ENCODE measurements at regions not wholly inside any gene's neighbourhood (a gene's known extent, or its start where the extent isn't known, plus 50 kb on each side); places are given as distances from the start of the nearest gene placed in this dataset.

DNA sequence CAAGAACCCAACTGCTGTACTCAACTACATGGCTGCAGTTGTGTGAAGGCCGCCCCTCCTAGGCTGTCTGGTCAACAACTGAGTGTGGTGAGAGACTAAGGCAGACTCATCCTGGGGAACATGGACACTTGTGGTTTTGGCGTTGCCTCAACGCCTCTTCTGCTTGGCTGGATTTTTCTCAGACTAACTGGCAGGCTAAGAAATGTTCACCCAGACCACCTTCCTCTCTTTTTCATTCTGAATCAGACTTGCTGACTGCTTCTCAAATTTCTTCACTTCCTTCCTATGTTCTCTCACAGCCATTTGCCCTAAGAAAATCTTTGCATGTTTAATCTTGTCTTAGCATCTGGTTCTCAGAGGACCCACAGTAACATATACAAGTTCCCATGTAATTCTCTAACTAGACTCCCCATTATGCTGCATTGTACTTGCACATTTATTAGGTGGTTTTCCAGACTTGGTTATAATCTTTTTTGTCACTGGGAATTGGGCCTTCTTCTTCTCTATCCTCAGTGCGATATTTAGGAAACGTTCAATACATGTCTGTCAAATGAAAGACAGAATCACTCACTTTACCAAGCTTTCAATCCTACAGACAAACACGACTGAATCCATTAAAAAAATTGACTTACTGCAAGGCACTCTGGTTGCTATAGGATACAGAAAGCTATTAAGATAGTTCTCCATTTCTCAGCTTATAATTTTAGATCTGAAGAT, 327.6 kb downstream of the CCER1 start:
- 49% methylated on average over 6 of the region's 6 CpGs for WGBS (ENCODE audit: insufficient coverage, insufficient replicate concordance, low lambda C conversion rate, missing lambda C conversion rate)
- H2AFZ ChIP-seq (ENCODE audit: control insufficient read depth, low read depth, low read length), result no peak overlapping the region
- intact Hi-C loops (cut with micrococcal nuclease; ENCODE audit: unreplicated experiment) (no loop called here), in situ Hi-C loops (cut with MboI) (no loop called here)
- SMC1A ChIA-PET (ENCODE audit: uncharacterized antibody, unreplicated experiment), result no interaction called here
- no peak for DNase-seq (ENCODE audit: low read depth, low spot score)
- no peaks in the 10 kb centered on the region for H3K36me3 ChIP-seq (ENCODE audit: control insufficient read depth in 2 of 2, insufficient read depth in 2 of 2, low read length in 1 of 2)
- H3K4me2 ChIP-seq (ENCODE audit: control insufficient read depth, insufficient read depth), result no peak overlapping the region
- no TSS peak for BruUV-seq (replicated peaks)
- no peaks in the 10 kb centered on the region for H4K20me1 ChIP-seq (ENCODE audit: control insufficient read depth, insufficient read depth)
- H3K9ac ChIP-seq (ENCODE audit: control insufficient read depth, insufficient read depth, low read length), result no peak overlapping the region
- H3K79me2 ChIP-seq (ENCODE audit: control insufficient read depth, insufficient read depth, low read length), result no peaks in the 10 kb centered on the region
- POLR2A ChIA-PET, result no interaction called here
- peak; percentile 38 for FAIRE-seq
- RAD21 ChIA-PET (ENCODE audit: unreplicated experiment), result no interaction called here
- TF ChIP-seq, protein P1, sequence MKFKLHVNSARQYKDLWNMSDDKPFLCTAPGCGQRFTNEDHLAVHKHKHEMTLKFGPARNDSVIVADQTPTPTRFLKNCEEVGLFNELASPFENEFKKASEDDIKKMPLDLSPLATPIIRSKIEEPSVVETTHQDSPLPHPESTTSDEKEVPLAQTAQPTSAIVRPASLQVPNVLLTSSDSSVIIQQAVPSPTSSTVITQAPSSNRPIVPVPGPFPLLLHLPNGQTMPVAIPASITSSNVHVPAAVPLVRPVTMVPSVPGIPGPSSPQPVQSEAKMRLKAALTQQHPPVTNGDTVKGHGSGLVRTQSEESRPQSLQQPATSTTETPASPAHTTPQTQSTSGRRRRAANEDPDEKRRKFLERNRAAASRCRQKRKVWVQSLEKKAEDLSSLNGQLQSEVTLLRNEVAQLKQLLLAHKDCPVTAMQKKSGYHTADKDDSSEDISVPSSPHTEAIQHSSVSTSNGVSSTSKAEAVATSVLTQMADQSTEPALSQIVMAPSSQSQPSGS (IDR thresholded peaks at IDR 0.05; ENCODE audit: low read length), result peak; percentile 48; the same call in 1 of the 2 replicates
- peak; percentile 56 for TF ChIP-seq RUNX3 (IDR thresholded peaks at IDR 0.05; ENCODE audit: low read length)
- TF ChIP-seq FOXK2 (IDR thresholded peaks at IDR 0.05), result no peak
- TF ChIP-seq POLR2AphosphoS5 (IDR thresholded peaks at IDR 0.05; ENCODE audit: low read length), result no peak
- H3K27me3 ChIP-seq (replicated peaks in 1 of 2; ENCODE audit: control insufficient read depth in 2 of 2, insufficient read depth in 2 of 2, low read length in 1 of 2), result no peaks in the 10 kb centered on the region
- CTCF ChIA-PET, result no interaction called here
- no peak; the same call in 2 of the 3 replicates for ATAC-seq
- H3K27ac ChIP-seq (ENCODE audit: control insufficient read depth, insufficient read depth), result no peak overlapping the region
- H3K9me3 ChIP-seq (replicated peaks; ENCODE audit: control insufficient read depth, insufficient read depth, low read length), result no peaks in the 10 kb centered on the region
- no peaks in the 10 kb centered on the region for H3K4me1 ChIP-seq (ENCODE audit: control insufficient read depth, insufficient read depth, low read length)
- no peak overlapping the region for H3K4me3 ChIP-seq

DNA sequence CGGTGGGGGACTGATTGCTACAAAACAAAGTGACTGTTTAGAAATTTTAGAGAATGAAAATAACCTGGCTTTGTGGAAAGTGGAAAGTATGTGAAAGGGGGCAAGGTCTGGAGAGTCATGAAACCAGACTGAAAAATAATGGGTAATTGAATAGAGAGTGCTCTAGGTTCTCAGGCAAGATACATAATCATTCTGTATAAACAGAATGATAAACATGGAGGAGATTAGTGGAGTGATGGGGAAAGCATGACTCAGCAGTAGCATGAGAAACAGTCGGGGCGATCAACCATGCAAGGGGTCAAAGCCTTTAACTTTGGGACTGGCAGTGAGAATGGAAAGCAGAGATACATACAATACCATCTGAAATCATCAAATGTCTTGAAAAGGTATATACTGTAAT, 332.5 kb downstream of the CCER1 start:
- Histone ChIP-seq H3K9me3 (replicated peaks; ENCODE audit: control insufficient read depth, insufficient read depth, low read length) (no peaks in the 10 kb centered on the region), H3K79me2 (ENCODE audit: control insufficient read depth, insufficient read depth, low read length) (no peaks in the 10 kb centered on the region), H3K4me2 (ENCODE audit: control insufficient read depth, insufficient read depth) (no peak overlapping the region), H3K9ac (ENCODE audit: control insufficient read depth, insufficient read depth, low read length) (no peak overlapping the region), H4K20me1 (ENCODE audit: control insufficient read depth, insufficient read depth) (no peaks in the 10 kb centered on the region), H2AFZ (ENCODE audit: control insufficient read depth, low read depth, low read length) (no peak overlapping the region), H3K36me3 (ENCODE audit: control insufficient read depth in 2 of 2, insufficient read depth in 2 of 2, low read length in 1 of 2) (no peaks in the 10 kb centered on the region), H3K4me3 (no peak overlapping the region), H3K4me1 (ENCODE audit: control insufficient read depth, insufficient read depth, low read length) (no peaks in the 10 kb centered on the region), H3K27me3 (replicated peaks in 1 of 2; ENCODE audit: control insufficient read depth in 2 of 2, insufficient read depth in 2 of 2, low read length in 1 of 2) (no peaks in the 10 kb centered on the region), H3K27ac (ENCODE audit: control insufficient read depth, insufficient read depth) (no peak overlapping the region)
- SMC1A ChIA-PET (ENCODE audit: uncharacterized antibody, unreplicated experiment), result no interaction called here
- WGBS (ENCODE audit: insufficient coverage, insufficient replicate concordance, low lambda C conversion rate, missing lambda C conversion rate), result 60% methylated on average over 3 of the region's 3 CpGs
- DNase-seq (ENCODE audit: low read depth, low spot score) (no peak), ATAC-seq (peak; percentile 19; the same call in 1 of the 3 replicates), FAIRE-seq (no peak)
- in situ Hi-C loops (cut with MboI) (no loop called here), intact Hi-C loops (cut with micrococcal nuclease; ENCODE audit: unreplicated experiment) (no loop called here)
- TF ChIP-seq MXI1 (IDR thresholded peaks at IDR 0.05; ENCODE audit: low read depth, low read length) (no peak), TCF3 (IDR thresholded peaks at IDR 0.05; ENCODE audit: borderline replicate concordance, insufficient read depth, low read depth, low read length) (no peak), BHLHE40 (IDR thresholded peaks at IDR 0.05; ENCODE audit: borderline replicate concordance in 1 of 2, low read depth in 2 of 2, low read length in 1 of 2) (no peak), IRF4 (IDR thresholded peaks at IDR 0.05; ENCODE audit: low read depth, low read length) (no peak), KAT2A (conservative IDR thresholded peaks at IDR 0.05; ENCODE audit: control insufficient read depth, low read depth, low read length) (no peak), ATF7 (IDR thresholded peaks at IDR 0.05; ENCODE audit: low read depth) (no peak), KLF5 (IDR thresholded peaks at IDR 0.05; ENCODE audit: partially characterized antibody) (no peak)
- TF ChIP-seq, protein P2, sequence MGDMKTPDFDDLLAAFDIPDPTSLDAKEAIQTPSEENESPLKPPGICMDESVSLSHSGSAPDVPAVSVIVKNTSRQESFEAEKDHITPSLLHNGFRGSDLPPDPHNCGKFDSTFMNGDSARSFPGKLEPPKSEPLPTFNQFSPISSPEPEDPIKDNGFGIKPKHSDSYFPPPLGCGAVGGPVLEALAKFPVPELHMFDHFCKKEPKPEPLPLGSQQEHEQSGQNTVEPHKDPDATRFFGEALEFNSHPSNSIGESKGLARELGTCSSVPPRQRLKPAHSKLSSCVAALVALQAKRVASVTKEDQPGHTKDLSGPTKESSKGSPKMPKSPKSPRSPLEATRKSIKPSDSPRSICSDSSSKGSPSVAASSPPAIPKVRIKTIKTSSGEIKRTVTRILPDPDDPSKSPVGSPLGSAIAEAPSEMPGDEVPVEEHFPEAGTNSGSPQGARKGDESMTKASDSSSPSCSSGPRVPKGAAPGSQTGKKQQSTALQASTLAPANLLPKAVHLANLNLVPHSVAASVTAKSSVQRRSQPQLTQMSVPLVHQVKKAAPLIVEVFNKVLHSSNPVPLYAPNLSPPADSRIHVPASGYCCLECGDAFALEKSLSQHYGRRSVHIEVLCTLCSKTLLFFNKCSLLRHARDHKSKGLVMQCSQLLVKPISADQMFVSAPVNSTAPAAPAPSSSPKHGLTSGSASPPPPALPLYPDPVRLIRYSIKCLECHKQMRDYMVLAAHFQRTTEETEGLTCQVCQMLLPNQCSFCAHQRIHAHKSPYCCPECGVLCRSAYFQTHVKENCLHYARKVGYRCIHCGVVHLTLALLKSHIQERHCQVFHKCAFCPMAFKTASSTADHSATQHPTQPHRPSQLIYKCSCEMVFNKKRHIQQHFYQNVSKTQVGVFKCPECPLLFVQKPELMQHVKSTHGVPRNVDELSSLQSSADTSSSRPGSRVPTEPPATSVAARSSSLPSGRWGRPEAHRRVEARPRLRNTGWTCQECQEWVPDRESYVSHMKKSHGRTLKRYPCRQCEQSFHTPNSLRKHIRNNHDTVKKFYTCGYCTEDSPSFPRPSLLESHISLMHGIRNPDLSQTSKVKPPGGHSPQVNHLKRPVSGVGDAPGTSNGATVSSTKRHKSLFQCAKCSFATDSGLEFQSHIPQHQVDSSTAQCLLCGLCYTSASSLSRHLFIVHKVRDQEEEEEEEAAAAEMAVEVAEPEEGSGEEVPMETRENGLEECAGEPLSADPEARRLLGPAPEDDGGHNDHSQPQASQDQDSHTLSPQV (IDR thresholded peaks at IDR 0.05), result no peak
- CTCF ChIA-PET, result interaction anchor here (1.2 kb wide), 1 partner anchor 9 kb away, joined by 4 read pairs; no protein-coding TSS in a partner anchor
- no TSS peak for BruUV-seq (replicated peaks)
- POLR2A ChIA-PET, result no interaction called here
- RAD21 ChIA-PET (ENCODE audit: unreplicated experiment), result no interaction called here

All from GM12878 (cell line).